Fibroblast of skin of right quadriceps (primary cell): ENCODE measurements at regions not wholly inside any gene's neighbourhood (a gene's known extent, or its start where the extent isn't known, plus 50 kb on each side); places are given as distances from the start of the nearest gene placed in this dataset.

Experiments used
- DNase-seq: peaks from one replicate; pipeline ENCODE4 v3.0.0-alpha.2; 2013

DNA sequence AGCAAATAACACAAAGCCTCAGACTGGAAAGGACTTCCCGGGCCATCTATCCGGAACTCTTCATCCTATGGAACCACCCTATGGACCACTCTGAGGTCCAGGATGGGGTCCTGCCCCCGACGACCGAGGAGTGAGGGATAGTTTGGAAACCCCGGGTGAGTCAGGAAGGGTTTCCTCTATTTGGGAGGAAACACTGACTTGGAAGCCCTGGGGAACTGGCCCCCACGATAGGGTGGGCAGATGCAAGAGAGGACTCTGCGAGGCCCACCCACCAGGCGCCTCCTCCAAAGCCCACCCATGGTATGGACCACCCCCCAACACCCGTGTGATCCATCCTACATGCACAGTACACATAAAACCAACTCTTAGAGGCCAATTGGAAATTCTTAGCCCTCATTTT lies 69.4 kb downstream of the CPN2 start:
- DNase-seq, result no peak

- no peak for DNase-seq
Observed at GRCh38 chr3:194282436-194283122, 68.5 kb downstream of the CPN2 start.

DNA sequence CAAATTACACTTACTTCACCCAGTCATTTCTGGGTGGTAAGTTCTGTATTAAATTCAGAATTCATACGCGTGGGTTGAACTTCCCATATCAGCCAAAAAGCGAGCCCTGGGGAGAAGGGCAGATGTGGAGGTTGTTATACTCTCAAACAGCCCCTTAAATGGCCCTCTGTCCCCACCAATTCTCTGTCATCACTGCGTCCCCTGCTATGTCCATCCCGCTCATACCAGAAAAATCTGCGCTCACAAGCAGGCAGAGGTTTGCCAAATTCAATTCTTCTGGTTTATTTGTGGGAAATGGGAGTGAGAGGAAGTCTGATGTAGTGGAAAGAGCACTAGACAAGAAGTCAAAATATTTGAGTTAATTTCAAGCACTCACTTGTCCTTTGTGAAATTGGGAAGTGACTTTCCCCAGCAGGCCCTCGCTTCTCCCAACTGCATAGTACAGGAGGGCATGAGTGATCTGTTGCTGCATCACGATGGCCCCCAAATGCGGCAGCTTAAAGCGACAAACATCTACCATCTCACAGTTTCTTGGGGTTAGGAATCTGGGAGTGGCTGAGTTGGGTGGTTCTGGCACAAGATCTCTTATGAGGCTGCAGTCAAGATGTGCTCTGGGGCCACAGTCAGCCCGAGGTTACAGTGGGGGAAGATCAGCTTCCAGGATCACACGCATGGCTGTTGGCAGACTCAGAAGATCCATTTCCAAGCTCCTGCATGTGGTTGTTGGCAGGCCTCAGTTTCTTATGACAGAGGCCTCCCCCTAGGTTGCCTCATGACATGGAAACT lies 67.7 kb downstream of the CPN2 start:
- DNase-seq, result peak; percentile 35

DNA sequence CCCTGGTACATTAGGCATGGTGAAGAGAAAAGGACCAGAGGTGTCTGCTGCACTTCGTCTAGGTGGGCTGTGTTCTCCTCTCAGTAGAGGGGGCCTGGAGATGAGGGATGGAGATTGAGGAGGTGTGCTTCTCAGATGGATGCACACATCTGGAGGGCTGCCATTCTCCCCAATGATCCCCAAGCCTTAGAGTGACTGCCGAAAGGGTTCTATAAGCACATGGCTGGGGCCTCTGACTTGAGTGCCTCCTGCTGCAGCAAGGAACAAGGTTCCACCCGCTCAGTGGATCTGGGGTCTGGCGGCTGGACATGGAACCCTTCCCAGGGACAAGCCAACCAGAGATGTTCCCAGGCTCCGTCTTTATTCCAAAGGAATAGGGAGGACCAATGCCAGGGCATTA lies 66.8 kb downstream of the CPN2 start:
- DNase-seq, result no peak

- DNase-seq, result peak; percentile 87
Observed at GRCh38 chr3:194285024-194285849, 65.9 kb downstream of the CPN2 start.

DNA sequence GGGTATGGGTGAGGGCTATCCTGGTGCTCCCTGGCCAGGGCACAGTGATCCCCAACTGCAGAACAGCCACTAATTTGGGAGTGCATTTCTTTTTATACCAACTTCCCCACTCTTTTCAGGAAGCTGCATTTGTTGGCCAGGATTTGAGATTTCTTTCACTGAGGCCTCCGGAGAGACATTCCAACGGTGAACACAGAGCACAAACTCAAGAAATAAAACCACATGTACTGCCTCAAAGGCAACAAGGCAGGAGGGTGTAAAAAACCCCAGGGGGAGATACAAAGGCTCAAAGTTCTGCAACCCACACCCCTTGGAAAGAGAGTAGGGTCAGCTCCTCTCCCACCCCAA lies 65.3 kb downstream of the CPN2 start:
- peak; percentile 42 for DNase-seq

GRCh38 chr3:194286375-194287146 lies 64.6 kb downstream of the CPN2 start:
- no peak for DNase-seq

DNA sequence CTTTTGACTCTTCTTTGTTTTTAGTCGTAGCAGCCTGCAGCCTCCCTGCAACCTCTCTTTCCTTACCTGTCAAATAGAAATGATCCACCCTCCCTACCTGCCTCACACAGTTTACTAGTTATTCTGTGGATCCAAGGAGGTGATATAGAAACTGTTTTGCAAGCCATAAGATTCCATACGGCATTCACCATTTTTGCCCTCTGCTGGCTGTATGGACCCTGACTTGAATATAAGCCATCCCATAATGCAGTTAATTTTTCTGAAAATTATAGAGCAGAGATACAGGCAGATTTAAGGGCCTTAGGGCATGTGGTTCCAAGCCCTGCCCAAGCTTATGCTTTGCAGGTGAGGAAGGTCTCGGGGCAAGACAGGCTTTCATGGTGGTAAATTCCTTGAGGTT lies 63.8 kb downstream of the CPN2 start:
- DNase-seq, result no peak

DNA sequence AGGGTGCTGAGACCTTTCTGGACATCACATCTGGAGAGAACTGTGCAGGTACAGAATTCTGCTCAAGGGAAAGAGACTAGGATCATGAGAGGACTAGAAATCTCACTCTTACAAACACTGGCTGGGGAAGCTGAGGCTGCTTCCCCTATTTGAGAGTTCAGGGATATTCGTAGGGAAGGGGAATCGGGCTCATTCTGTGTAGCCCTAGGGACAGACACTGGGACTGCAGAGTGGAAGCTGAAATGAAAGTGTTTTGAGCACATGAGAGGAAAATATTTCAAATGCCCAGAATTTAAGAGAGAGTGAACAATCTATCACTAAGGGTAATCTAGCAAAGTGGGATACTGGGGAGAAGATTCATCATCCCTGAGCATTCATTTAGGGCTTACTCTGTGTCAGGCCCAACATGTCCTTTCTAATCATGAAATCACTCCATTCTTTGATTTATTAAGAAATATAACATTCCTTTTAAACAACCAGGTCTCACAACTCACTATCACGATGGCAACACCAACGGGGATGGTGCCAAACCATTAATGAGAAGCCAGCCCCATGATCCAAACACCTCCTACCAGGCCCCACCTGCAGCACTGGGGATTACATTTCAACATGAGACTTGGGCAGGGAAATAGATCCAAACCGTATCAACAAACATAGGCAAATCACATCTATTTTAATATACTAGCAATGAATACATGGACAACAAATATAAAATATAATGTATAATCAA lies 63.0 kb downstream of the CPN2 start:
- no peak for DNase-seq
